GM18519 (cell line): ENCODE measurements at regions not wholly inside any gene's neighbourhood (a gene's known extent, or its start where the extent isn't known, plus 50 kb on each side); places are given as distances from the start of the nearest gene placed in this dataset.

ENCODE experiments used
- ATAC-seq: cut with Tn5 transposase; IDR thresholded peaks from one replicate; pipeline ENCODE4 v1.9.1; 2021; ENCODE audit warnings: mild to moderate bottlenecking, moderate library complexity; ENCODE audit not compliant: unreplicated experiment, low FRiP score

- no peak for ATAC-seq
Observed at GRCh38 chr2:146094185-146094584, 1574.3 kb upstream of the ZEB2 start.

- ATAC-seq = no peak
Observed at GRCh38 chr2:146081459-146081858, 1561.5 kb upstream of the ZEB2 start.

DNA sequence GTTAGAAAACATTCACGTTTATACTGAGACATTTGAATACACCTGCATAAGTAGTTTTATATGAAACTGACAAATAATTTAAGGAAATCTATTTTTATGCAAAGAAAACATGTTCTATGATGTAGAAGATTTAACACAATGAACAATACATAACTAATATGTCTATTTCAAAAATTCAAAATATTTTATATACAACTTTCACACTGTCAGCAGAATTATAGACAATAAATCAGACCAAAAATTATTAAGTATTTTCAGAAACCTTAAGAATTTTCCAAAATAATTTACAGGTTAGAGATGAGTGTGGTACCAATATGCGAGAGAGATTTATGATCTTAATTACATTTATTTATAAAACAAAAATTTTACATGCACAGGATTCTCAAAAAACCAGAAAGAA lies 1561.0 kb upstream of the ZEB2 start:
- no peak for ATAC-seq

DNA sequence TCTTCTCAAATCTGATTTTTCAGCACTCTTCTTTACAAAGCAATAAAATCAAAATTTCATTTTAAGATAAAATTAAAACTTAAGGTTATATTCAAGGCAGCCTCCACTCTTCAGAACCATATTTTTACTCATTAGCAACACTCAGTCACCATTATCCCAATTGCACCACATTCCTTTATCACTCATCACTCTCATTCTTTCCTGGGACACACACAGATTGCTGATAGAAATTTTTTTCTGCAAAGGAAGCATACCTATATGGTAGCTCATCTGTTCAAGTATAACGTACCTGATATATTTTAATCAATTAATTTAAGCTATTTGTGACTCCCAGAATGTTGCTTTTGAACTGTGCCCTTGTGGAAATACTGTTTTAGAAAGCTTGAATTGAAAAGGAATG lies 1559.3 kb upstream of the ZEB2 start:
- no peak for ATAC-seq

GRCh38 chr2:146077156-146077555 lies 1557.2 kb upstream of the ZEB2 start:
- no peak for ATAC-seq

- ATAC-seq = no peak
Observed at GRCh38 chr2:146068051-146068450, 1548.1 kb upstream of the ZEB2 start.

GRCh38 chr2:146048141-146048540 lies 1528.2 kb upstream of the ZEB2 start:
- ATAC-seq = no peak

- no peak for ATAC-seq
Observed at GRCh38 chr2:146041274-146041910, 1521.5 kb upstream of the ZEB2 start.

DNA sequence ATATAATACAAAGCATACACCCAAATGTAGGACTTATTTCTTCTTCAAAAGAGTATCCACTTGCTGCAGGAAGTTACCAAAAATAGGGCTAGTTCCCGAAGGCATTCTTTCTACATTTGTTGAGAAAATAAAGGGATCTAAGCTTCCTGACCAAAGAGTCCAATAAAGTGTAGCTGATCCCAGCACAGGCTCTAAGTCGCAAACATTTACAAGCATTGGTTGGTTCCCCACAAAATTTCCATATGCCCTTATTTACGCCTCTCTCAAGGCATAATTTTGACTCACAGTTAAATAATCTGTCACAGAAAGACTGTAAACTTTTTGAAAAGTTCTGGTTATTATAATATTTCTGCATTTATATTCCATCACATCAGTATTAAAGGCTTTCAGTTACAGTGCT lies 1520.1 kb upstream of the ZEB2 start:
- no peak for ATAC-seq

GRCh38 chr2:146038014-146038413 lies 1518.1 kb upstream of the ZEB2 start:
- ATAC-seq = no peak

DNA sequence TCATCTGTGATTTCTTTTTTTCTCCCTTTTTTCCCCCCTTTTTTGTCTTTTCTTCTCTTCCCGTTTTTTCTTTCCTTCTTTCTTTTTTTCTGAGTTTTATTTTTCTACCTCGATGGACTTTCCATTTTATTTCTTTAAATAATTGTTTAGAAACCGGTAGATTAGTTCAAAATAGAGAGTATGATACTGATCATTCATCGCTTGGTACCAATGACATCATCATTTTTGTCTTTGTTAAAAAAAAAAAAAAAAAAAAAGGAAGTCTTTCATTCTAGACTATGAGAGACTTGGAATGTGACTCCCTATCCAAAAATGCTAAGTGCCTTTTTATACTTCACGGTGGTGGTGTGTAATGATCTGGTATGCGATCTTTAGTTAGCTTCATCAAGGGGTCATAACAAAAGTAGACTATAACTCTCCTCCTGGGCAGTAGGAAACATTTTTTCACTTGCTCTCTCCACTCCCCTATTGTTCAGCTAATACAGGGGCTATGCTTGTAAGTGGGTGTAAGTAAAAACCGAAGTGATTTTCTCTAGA lies 1517.5 kb upstream of the ZEB2 start:
- no peak for ATAC-seq

- ATAC-seq = no peak
Observed at GRCh38 chr2:146031158-146031557, 1511.2 kb upstream of the ZEB2 start.

DNA sequence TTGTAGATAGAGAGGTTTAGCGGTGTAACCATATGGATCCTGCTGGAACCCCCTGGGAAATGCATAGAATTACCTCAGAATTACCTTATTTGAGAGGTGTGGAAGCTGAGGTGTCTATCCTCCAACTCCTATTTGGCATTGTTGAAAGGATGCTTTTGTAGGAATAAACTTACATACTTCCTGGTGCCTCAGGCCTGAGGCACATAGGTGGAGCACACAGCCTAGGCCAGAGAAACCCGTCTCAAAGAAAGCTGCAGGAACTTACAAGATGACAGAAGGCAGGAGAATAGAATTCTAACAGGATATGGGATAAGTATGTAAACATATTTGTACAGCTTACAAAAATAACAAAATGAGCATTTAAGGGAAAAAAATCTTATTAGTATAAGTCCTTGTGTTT lies 1507.2 kb upstream of the ZEB2 start:
- ATAC-seq = no peak

DNA sequence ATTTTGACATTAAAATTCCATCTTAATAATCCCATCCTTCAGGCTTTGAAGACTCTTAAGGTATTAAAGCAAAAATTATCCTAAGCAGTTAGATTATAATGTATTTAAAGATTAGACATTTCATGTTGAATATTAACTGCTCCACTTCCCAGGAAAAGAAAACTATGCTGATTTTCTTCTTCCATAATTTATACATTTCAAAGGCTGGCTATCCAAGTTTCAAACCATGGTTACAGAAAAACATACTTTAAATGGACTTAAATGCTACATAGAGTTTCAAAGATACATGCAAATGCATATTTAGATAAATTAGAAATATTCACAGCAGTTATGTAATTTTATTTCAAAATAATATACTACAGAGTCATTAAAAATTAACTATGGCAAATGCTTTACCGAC lies 1505.6 kb upstream of the ZEB2 start:
- ATAC-seq = no peak

DNA sequence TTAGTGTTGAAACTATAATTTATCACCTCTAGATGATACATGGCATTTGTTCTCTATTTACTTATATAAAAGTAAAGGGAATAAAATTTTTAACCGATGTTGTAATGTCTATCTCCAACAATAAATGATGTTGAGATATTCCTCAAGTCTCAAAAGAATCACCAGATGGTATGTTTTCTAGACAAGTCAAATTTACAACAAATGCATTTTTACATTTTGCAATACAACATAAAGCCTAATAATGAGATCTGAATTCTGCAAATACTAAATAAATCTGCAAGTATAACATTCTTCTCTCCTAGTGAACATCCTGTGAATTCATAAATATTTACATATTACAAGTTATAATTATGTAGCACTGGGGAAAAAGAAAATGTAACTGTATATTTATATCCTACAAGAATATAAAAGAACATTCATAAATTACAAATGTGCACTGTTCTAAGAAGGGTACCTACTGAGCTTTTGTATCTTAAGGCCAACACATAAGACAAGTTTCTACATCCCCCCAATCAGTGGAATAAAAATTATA lies 1504.4 kb upstream of the ZEB2 start:
- no peak for ATAC-seq

DNA sequence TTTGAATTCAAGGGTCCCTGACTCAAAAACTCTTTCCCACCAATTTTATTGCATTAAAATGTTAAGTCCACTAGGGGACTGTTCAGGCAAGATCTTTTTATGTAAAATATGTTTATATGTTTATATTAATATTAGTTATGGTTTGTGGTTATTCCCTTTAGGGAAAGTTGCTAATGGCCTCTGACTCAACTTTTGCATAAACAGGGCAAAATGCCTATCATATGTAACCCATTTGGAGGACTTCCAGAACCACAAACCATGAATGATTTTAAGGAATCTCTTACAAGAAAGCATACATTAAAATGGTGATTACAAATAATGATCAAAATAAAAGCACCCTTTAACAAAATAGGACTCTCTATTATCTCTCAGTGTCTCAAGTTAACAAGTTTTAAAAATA lies 1484.5 kb upstream of the ZEB2 start:
- ATAC-seq = no peak

GRCh38 chr2:146003337-146003736 lies 1483.4 kb upstream of the ZEB2 start:
- no peak for ATAC-seq

- no peak for ATAC-seq
Observed at GRCh38 chr2:145994910-145995309, 1475.0 kb upstream of the ZEB2 start.

- ATAC-seq = no peak
Observed at GRCh38 chr2:145992572-145992971, 1472.7 kb upstream of the ZEB2 start.

- ATAC-seq = no peak
Observed at GRCh38 chr2:145987793-145988192, 1467.9 kb upstream of the ZEB2 start.

GRCh38 chr2:145985517-145985916 lies 1465.6 kb upstream of the ZEB2 start:
- ATAC-seq = no peak

- ATAC-seq = no peak
Observed at GRCh38 chr2:145984580-145984979, 1464.7 kb upstream of the ZEB2 start.

GRCh38 chr2:145980318-145980717 lies 1460.4 kb upstream of the ZEB2 start:
- ATAC-seq = no peak
